ENCODE measurements at regions not wholly inside any gene's neighbourhood (a gene's known extent, or its start where the extent isn't known, plus 50 kb on each side); places are given as distances from the start of the nearest gene placed in this dataset.
"Not testable (repeated sequence)": the region's sequence is repeated elsewhere in the genome, so short reads cannot be mapped to it uniquely, and the experiment has no call there.

GRCh38 chr4:151459375-151459774 lies 50.4 kb downstream of the FHIP1A start:
- no peak for DNase-seq

DNA sequence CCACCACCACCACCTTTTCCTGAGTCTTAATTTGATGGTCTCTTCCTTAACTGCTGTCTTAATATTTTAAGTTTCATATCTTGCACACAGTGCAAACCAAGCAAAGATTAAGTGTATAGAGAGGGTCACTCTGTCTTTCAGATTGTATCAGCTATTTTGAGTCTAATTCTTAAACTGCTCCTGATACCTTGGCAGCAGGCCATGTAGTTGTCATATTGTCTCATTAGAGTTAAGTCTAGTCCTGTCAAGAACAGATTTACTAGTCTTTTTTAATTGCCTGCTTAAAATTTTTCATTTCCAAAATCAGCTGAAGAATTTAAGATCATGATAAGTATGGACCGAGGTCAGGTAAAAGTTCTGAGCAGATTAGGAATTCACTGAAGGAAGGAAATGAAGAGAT lies 51.5 kb downstream of the FHIP1A start:
- DNase-seq = no peak

DNA sequence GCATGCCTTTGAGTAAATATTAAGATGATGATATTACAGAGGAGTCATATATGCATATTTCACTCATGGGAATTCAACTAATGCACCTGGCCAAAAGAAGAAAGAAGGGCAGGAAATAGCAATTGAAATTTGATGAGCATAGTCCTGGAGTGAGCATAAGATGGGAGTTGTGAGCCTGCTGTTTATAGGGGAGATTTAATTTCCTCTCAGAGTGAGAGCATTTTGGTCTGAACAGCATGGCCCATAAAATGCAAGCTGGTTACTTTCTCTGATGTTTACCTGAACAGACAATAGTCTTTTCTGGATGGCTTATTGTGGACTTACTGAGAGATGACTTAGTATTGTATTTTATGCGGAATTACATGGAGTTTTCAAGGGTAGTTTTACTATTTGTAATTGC lies 53.6 kb downstream of the FHIP1A start:
- DNase-seq = no peak

DNA sequence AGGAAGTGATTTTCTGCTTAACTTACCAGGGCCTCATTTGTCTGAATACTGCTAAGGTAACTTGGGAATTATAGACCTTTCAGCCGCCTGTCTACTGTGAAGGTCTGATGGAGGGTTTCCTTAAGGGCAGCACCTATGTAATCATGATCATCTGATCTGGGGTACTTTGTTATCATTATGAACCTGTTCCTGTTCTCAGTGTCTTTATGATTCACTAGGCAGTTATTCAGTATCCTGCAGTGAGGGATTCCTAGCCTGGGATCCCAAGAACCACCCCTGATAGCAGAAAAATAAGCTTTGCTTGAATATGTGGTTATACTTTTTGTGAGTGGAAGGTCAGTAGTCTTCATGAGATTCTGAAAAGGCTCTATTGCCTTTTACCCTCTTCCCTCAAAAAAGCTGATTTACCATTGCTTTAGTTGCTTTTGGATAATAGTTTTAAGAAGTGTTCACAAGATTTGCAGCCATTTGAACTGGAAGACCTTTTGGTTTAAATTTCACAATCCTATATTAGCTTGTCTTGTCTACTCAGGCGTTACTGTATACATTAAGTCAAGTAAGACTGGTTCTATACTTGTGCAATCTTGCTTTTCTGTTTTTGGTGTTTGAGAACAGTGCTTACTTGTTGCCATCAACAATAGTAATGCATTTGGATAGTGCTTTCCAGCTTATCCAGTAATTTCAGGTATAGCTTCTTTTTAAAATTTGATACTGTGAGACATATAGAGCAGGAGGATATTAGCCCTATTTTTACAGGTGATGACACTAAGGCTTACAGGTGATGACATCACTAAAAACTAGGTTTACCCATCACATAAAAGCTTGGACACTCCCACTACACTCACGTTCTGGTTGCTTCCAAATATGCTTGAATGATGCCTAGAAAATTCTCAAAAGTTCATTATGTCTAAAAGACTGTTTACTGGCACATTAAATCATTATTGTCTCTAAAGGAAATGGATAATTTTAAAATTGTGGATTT lies 60.0 kb downstream of the FHIP1A start:
- no peak for DNase-seq

DNA sequence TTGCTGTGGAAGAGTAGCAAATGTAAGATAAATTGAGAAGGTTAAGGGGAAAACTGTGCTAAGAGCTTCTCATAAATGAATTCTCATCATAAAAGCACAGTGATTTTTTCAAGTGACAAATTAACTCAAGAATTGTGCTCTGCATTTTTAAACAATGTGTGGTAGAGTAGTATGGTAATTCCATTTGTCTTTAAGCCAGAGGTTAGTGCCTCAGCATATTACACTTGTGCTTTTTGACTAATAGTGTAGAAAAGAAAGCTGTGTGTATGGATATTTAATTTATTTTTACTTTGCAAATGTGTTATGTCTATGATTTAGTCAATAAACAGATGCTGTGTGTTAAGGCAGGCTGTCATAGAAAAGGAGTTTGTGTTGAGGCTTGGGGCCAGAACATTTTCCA lies 61.0 kb downstream of the FHIP1A start:
- no peak for DNase-seq

GRCh38 chr4:151471728-151472127 lies 62.8 kb downstream of the FHIP1A start:
- no peak for DNase-seq

- no peak for DNase-seq
Observed at GRCh38 chr4:151472297-151472696, 63.3 kb downstream of the FHIP1A start.

- no peak for DNase-seq
Observed at GRCh38 chr4:151472711-151473110, 63.7 kb downstream of the FHIP1A start.

GRCh38 chr4:151473521-151474097 lies 64.6 kb downstream of the FHIP1A start:
- no peak for DNase-seq

GRCh38 chr4:151475035-151475714 lies 66.2 kb downstream of the FHIP1A start:
- DNase-seq = no peak

GRCh38 chr4:151481813-151482212 lies 72.8 kb downstream of the FHIP1A start:
- no peak for DNase-seq

GRCh38 chr4:151484396-151485102 lies 75.6 kb downstream of the FHIP1A start:
- DNase-seq = no peak

GRCh38 chr4:151485541-151486131 lies 76.7 kb downstream of the FHIP1A start:
- no peak for DNase-seq

GRCh38 chr4:151486168-151486567 lies 77.2 kb downstream of the FHIP1A start:
- no peak for DNase-seq

DNA sequence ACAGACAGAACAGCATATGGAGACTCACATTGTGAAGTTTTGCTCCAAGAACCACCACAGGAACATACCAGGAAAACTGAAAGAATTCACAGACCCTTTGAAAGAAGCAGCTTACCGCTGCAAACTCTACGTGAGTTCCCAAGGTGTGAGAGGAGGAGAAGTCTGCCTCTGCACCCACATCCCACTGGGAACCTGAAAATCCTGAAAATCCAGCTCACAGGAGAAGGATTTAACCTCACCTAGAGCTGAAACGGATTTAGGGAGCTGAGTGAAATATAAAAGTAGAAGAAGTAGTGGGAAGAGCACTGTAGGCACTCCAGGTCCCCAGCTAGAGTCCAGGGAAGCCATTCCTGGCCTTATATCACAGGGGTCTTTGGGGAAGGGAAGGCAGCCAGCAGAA lies 80.0 kb downstream of the FHIP1A start:
- DNase-seq = no peak

GRCh38 chr4:151489462-151490203 lies 80.7 kb downstream of the FHIP1A start:
- DNase-seq = no peak

GRCh38 chr4:151495612-151496011 lies 86.6 kb downstream of the FHIP1A start:
- not testable (repeated sequence) for DNase-seq

DNA sequence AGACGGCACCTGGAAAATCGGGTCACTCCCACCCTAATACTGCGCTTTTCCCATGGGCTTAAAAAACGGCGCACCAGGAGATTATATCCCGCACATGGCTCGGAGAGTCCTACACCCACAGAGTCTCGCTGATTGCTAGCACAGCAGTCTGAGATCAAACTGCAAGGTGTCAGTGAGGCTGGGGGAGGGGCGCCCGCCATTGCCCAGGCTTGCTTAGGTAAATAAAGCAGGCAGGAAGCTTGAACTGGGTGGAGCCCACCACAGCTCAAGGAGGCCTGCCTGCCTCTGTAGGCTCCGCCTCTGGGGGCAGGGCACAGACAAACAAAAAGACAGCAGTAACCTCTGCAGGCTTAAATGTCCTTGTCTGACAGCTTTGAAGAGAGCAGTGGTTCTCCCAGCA lies 102.6 kb downstream of the FHIP1A start:
- DNase-seq = not testable (repeated sequence)

GRCh38 chr4:151517896-151518295 lies 108.9 kb downstream of the FHIP1A start:
- no peak for DNase-seq

GRCh38 chr4:151518359-151518758 lies 109.4 kb downstream of the FHIP1A start:
- DNase-seq = no peak

GRCh38 chr4:151519728-151520415 lies 110.9 kb downstream of the FHIP1A start:
- no peak for DNase-seq

Measured in inflammatory macrophage treated with lipopolysaccharide for 1 hour (primary cell).